ENCODE measurements at regions not wholly inside any gene's neighbourhood (a gene's known extent, or its start where the extent isn't known, plus 50 kb on each side); places are given as distances from the start of the nearest gene placed in this dataset.

DNA sequence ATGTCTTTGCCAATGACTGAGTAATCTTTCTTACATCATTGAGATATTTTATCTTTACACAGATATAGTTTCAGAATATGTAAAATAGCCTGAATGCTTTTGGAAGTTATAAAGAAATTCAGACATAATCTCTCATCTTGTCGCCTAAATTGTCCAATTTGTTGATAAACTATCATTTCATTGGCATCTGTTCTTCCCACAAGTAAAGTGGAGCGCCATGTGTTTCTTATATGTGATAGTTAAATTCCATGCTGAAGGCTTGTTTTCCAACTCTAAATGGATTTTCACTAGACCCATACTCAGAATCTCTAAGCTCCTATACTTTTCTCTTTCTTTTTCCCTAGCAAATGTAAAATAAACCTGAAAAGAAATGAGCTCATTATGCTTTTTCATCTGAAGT lies 640.1 kb upstream of the MBL2 start:
- no peak for DNase-seq (ENCODE audit: low read depth in 1 of 2, low spot score in 1 of 2)
- Histone ChIP-seq H3K4me3 (no peak overlapping the region), H3K4me1 (ENCODE audit: low read depth) (no peaks in the 10 kb centered on the region), H3K27me3 (no peaks in the 10 kb centered on the region), H3K36me3 (no peaks in the 10 kb centered on the region), H3K9me3 (ENCODE audit: low read depth) (no peaks in the 10 kb centered on the region), H3K27ac (no peak overlapping the region)
- TF ChIP-seq, protein P1, sequence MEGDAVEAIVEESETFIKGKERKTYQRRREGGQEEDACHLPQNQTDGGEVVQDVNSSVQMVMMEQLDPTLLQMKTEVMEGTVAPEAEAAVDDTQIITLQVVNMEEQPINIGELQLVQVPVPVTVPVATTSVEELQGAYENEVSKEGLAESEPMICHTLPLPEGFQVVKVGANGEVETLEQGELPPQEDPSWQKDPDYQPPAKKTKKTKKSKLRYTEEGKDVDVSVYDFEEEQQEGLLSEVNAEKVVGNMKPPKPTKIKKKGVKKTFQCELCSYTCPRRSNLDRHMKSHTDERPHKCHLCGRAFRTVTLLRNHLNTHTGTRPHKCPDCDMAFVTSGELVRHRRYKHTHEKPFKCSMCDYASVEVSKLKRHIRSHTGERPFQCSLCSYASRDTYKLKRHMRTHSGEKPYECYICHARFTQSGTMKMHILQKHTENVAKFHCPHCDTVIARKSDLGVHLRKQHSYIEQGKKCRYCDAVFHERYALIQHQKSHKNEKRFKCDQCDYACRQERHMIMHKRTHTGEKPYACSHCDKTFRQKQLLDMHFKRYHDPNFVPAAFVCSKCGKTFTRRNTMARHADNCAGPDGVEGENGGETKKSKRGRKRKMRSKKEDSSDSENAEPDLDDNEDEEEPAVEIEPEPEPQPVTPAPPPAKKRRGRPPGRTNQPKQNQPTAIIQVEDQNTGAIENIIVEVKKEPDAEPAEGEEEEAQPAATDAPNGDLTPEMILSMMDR (IDR thresholded peaks at IDR 0.05; ENCODE audit: low read depth, low read length) = no peak

DNA sequence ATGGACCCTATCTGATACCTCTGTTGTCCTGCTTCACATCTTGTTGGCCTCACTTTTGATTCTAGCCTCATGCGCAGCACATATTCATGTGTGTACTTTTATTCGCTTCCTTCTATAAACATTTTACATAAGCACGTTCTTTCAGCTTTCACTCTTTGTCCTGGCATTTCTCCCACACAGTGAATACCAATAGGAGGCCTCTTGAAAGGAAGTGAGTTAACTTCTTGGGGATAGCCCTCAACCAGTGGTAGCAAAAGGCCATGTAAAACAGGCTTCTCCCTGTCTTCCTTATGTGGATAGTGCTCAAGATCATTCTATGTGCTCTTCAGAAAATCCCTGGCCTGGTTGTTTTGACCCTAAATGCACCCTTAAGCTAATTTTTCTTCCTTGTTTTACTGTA lies 633.9 kb upstream of the MBL2 start:
- TF ChIP-seq, protein P1 (IDR thresholded peaks at IDR 0.05; ENCODE audit: low read depth, low read length) = no peak
- H3K36me3 ChIP-seq = no peaks in the 10 kb centered on the region
- DNase-seq (ENCODE audit: low read depth in 1 of 2, low spot score in 1 of 2) = no peak
- H3K27ac ChIP-seq = no peak overlapping the region
- H3K27me3 ChIP-seq = no peaks in the 10 kb centered on the region
- no peaks in the 10 kb centered on the region for H3K9me3 ChIP-seq (ENCODE audit: low read depth)
- H3K4me3 ChIP-seq = no peak overlapping the region
- H3K4me1 ChIP-seq (ENCODE audit: low read depth) = no peaks in the 10 kb centered on the region

DNA sequence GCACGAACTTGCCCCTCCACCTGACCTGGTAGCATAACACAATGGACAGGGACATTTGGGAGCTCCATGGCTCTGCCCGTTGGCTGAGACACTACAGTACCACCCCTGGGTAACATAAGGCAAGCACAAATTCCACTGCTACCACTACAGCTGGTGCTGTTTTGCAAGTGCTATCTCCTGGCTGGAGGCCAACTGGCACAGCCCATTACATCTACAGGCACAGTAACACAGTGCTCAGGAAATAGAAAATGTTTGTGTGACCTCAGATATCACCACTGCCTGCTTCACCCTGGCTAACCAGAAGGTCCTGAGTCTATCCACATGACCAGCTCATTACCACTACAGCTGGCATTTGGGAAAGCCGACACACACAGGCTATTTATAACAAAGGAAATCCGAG lies 631.1 kb upstream of the MBL2 start:
- DNase-seq (ENCODE audit: low read depth in 1 of 2, low spot score in 1 of 2) = peak; percentile 20 to 28
- Histone ChIP-seq H3K9me3 (ENCODE audit: low read depth) (no peaks in the 10 kb centered on the region), H3K27ac (no peak overlapping the region), H3K4me3 (no peak overlapping the region), H3K4me1 (ENCODE audit: low read depth) (no peaks in the 10 kb centered on the region), H3K27me3 (no peaks in the 10 kb centered on the region), H3K36me3 (no peaks in the 10 kb centered on the region)
- TF ChIP-seq, protein P1 (IDR thresholded peaks at IDR 0.05; ENCODE audit: low read depth, low read length) = no peak

DNA sequence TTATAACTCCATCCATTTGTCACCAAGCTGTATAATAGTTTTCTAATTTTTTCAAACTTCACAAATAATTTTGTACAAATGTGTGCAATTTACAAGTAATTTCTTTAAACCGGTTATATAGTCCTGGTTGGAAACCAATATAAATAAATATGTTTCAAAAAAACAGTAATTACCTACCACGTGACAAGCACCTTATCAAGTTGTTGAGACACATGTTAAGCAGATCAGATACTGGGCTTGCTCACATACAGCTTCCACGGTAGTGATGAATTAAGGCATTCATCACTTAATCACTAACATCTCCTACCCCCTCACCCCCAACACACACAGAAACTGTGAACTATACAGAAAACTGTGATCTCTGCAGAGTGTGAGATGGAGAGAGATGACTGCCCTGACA lies 630.0 kb upstream of the MBL2 start:
- DNase-seq (ENCODE audit: low read depth in 1 of 2, low spot score in 1 of 2) = no peak
- Histone ChIP-seq H3K9me3 (ENCODE audit: low read depth) (no peaks in the 10 kb centered on the region), H3K4me1 (ENCODE audit: low read depth) (no peaks in the 10 kb centered on the region), H3K36me3 (no peaks in the 10 kb centered on the region), H3K4me3 (no peak overlapping the region), H3K27me3 (no peaks in the 10 kb centered on the region), H3K27ac (no peak overlapping the region)
- TF ChIP-seq, protein P1 (IDR thresholded peaks at IDR 0.05; ENCODE audit: low read depth, low read length) = no peak

DNA sequence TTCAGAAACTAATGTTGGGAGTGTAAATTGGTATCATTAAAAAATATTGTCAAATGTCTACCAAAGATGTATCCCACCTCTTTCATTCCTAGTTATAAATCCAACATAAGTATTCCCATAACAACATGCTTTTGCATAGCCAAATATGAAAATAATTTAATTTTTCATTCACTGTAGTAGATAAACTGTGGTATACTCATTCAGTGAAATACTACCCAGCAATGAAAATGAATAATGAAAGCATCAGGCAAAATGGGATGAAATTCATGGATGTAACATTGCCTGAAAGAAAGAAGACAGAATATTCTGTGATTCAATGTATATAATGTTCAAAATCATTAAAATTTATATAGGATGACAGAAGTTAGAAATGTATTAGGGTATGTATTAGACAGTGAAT lies 629.0 kb upstream of the MBL2 start:
- Histone ChIP-seq H3K36me3 (no peaks in the 10 kb centered on the region), H3K4me3 (no peak overlapping the region), H3K27ac (no peak overlapping the region), H3K27me3 (no peaks in the 10 kb centered on the region), H3K9me3 (ENCODE audit: low read depth) (no peaks in the 10 kb centered on the region), H3K4me1 (ENCODE audit: low read depth) (no peaks in the 10 kb centered on the region)
- DNase-seq (ENCODE audit: low read depth in 1 of 2, low spot score in 1 of 2) = no peak
- TF ChIP-seq, protein P1 (IDR thresholded peaks at IDR 0.05; ENCODE audit: low read depth, low read length) = no peak

DNA sequence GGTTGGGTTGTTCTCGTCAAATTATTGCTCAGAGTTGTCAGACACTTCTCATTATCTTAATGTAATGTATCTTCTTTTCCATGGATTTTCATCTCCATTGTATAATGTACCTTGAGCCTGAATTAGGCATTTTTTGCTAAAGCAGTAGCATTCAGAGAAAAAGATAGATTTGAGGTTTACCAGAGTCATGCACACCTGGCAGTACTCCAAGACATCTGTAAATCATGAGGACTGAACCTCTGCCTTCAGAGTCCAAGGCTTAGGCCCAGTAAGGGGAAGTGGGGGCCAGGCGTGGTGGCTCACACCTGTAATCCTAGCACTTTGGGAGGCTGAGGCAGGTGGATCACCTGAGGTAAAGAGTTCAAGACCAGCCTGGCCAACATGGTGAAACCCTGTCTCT lies 624.3 kb upstream of the MBL2 start:
- Histone ChIP-seq H3K36me3 (no peaks in the 10 kb centered on the region), H3K9me3 (ENCODE audit: low read depth) (no peaks in the 10 kb centered on the region), H3K27ac (no peak overlapping the region), H3K27me3 (no peaks in the 10 kb centered on the region), H3K4me1 (ENCODE audit: low read depth) (no peaks in the 10 kb centered on the region), H3K4me3 (no peak overlapping the region)
- TF ChIP-seq, protein P1 (IDR thresholded peaks at IDR 0.05; ENCODE audit: low read depth, low read length) = no peak
- peak in 1 of 2 donors; percentile 0 for DNase-seq (ENCODE audit: low read depth in 1 of 2, low spot score in 1 of 2)
